ENCODE measurements at regions not wholly inside any gene's neighbourhood (a gene's known extent, or its start where the extent isn't known, plus 50 kb on each side); places are given as distances from the start of the nearest gene placed in this dataset.

DNA sequence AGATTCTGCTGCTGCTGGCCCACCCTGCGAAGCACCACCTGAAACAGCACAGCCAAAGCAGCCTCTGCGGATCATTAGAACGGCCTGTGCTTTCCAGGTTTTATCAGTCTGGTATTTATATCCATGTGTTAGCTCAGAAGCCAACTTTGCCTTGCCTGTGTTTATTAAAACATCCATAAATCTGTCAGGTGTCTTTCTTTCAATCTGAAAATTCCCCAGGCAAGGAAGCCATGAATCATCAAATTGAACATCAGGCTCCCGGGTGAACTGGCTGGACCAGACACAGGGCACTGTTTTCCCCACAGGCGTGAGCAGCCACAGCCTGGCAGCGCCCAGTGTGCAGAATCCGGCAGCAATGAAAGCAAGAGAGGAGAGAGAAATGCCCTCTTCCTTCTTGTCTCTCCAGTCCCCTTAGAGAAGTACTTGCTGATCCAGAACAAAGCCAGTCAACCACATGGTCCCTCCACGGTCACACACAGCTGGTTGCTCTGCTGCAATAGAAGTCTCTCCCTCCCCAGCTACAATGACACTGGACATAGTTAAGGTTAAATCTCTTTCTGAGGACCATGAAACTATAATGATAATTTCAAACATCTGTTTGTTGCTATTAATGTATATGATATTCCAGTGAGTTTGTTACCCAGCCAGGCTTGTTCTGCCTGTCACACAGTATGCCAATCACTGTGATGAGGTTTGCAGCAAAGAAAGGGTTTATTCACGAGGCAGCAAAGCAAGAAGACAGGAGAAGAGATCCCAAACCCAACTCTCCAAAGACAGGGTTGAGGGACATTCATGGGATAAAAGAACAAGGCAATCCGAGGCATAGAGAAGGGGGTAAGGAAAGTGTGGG is 212.1 kb upstream of the FMN2 start:
- no peak for DNase-seq (ENCODE audit: low read depth)

GRCh38 chr1:239882967-239883366 is 208.7 kb upstream of the FMN2 start:
- no peak for DNase-seq (ENCODE audit: low read depth)

DNA sequence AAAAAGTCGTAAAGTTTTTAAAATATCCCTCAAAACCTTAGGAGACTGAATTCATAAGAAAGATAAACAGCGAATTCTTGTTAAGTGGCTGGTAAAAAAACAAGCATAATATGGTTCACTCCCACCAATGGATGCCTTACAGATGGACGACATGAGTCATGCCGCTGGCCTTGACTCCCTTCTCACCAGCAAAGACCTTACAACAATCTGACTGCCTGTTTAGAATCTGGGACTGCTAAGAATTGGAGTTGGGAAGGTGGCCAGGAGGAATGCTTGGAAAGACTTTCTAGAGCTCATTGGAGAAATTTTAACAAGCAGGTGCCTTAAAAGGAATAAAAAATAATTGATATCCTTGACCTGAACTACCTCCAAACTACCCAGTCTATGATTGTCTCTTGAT is 206.9 kb upstream of the FMN2 start:
- DNase-seq (ENCODE audit: low read depth), result no peak

GRCh38 chr1:239886266-239886665 is 205.4 kb upstream of the FMN2 start:
- DNase-seq (ENCODE audit: low read depth), result no peak

- no peak for DNase-seq (ENCODE audit: low read depth)
Measured at GRCh38 chr1:239888639-239889038, 203.0 kb upstream of the FMN2 start.

GRCh38 chr1:239891621-239892358 is 199.9 kb upstream of the FMN2 start:
- DNase-seq (ENCODE audit: low read depth), result no peak

DNA sequence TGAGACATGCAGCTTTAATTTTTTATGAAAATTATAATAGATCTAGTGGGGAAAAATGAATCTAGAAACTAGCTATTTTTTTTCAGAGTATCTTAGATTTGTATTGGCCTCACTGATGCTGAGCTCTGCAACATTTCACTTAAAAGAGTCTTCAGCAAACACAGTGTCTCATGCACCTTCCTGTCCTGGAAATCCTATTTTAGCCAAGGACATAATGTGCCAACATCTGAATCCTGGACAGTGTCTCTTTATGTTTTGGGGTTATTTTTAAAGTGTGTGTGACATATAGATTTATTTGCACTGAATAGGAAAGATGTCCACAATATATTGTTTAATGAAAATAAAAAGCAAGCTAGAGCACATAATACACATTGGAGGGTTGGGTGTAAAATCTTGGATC is 199.1 kb upstream of the FMN2 start:
- no peak for DNase-seq (ENCODE audit: low read depth)

GRCh38 chr1:239893127-239893731 is 198.5 kb upstream of the FMN2 start:
- no peak for DNase-seq (ENCODE audit: low read depth)

- DNase-seq (ENCODE audit: low read depth), result no peak
Measured at GRCh38 chr1:239896569-239896968, 195.1 kb upstream of the FMN2 start.

DNA sequence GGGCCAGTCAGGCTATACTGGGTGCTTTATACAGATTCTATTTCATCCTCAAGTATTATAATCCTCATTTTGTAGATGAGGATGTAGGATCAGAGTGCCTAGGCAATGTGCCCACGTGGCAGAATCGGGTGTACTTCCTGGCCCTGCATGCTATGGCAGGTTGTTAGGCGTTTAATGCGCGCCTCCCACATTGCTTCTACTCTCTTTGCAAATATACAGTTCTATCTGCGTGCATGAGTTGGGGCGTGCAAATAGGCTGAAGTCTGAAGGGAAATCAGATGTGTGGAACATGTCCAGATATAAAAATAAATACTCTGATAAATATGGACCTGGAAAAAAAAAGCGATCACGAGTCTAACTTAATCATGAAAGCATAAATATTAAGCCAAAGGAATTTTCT is 194.7 kb upstream of the FMN2 start:
- DNase-seq (ENCODE audit: low read depth), result no peak

DNA sequence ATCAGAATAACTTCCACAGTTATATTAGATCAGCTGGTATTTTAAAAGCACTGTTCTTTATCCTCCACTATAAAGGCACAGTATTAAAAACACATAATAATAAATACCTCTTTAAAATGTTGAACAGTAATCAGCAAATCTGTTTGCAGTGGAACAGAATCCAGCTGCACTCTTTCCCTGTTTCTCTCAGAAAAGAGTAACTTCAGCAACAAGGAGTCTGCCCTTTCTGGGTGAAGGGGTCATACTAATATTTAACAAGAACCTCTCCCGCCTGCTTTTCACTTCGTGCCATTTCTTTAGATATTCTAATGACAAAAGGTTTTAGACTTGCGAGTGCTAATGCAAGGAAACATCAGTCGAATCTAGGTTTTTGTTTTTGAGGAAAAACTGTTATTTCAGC is 194.2 kb upstream of the FMN2 start:
- DNase-seq (ENCODE audit: low read depth), result no peak

DNA sequence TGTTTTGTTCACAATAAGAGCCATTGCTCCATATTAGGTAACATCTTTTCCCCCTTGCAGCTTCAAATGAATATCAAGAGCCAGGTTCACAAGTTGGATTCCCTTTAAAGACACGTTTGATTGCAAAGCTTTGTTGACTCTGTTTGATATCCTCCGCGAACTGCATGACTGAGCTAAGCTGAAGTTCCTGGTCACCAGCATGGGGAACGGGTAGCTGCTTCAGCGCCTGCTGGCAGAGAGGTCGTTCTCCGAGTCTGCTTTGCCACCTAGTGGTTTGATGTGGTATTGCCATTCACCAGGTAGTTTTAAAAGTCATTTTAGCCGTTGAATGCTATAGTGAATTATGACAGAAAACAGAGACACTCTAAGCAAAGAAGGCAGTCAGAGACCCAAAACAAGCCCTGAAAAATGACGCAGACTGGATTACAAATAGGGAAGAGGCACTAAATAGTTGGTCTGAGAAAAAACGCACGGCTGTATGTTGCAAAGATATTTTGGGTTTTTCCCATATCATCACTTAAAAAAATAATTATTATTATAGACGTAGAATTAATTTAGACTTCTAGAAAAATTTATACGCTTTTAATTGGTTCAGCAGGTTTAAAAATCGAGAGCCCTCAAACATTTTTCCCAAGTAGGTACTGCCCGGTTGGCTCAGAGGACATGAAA is 193.5 kb upstream of the FMN2 start:
- peak; percentile 45 for DNase-seq (ENCODE audit: low read depth)

DNA sequence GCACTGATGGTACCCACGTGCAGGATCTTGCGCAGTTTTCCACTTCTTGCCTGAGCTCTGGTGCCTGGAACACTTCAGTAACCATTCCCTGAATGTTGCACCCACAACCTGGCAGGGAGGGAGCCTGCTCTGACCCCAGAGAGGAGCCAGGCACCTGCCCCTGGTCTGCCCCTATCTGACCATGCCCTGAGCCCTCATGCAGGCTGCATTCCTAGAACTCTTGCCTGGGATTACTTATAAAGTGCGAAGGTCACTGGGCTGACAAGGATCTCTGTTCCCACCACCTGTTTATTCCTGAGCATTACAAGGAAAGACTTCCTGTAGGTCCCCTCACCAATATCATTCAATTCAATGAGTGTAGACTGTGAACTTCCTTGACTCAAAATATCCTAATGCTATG is 191.9 kb upstream of the FMN2 start:
- DNase-seq (ENCODE audit: low read depth), result no peak

GRCh38 chr1:239906394-239906793 is 185.3 kb upstream of the FMN2 start:
- DNase-seq (ENCODE audit: low read depth), result no peak

- no peak for DNase-seq (ENCODE audit: low read depth)
Measured at GRCh38 chr1:239909898-239910297, 181.8 kb upstream of the FMN2 start.

DNA sequence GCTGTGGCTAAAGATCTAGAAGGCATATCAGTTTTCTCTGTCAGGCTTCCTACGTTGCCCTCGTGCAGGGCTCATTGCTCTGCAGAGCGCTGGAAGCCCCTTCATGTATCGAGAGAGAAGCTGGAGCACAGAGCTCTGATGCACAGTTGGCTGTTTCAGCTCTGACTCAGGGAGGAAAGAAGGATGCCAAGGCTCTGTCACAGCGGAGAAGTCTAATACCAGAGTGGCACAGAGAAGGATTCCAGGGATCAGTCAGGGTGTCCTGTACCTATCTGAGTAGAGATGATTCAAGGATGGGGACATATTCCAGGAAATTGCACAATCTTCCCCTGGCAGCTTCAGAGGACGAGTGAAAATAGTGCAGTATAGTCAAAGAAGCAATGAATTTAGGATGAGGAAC is 179.2 kb upstream of the FMN2 start:
- DNase-seq (ENCODE audit: low read depth), result no peak

GRCh38 chr1:239913141-239913585 is 178.5 kb upstream of the FMN2 start:
- no peak for DNase-seq (ENCODE audit: low read depth)

- no peak for DNase-seq (ENCODE audit: low read depth)
Measured at GRCh38 chr1:239914751-239915231, 176.9 kb upstream of the FMN2 start.

GRCh38 chr1:239918634-239919033 is 173.0 kb upstream of the FMN2 start:
- DNase-seq (ENCODE audit: low read depth), result no peak

GRCh38 chr1:239920214-239920613 is 171.5 kb upstream of the FMN2 start:
- DNase-seq (ENCODE audit: low read depth), result no peak

DNA sequence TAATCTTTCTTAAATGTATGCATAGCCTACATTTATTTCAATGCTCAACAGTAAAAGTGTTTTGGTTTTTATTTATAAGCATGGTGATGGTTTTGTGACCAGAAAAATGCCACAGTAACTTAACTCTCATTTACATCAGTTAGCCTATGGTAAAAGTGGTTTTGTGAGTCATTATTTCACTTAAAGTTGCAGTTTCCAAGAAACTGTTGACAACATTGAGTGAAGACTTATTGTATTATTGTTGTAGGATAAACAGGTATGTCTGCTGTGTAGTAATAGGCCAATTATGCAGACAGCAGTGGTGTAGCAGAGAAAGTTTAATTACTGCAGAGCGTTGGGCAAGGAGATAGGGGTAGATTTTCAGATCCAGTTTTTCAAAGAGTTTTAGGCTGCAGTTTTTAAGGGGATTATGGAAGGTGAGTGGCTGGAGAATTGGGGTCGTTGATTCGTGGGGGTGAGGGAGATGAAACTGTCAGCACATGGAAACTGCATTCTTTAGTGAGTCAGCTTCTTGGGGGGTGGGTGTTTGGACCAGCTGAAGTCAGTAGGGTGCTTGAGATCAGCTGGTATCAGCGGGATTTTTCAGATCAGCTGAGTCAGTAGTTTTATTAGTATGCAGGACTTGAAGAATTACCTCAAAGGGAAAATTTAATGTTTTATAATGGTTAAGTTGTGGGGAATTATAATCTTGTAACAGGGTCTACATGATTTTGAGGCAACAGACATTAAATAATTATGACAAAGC is 168.7 kb upstream of the FMN2 start:
- no peak for DNase-seq (ENCODE audit: low read depth)

Data from stimulated activated CD8-positive, alpha-beta memory T cell treated with anti-CD3 and anti-CD28 coated beads, Interleukin-4, amount 100 ng/mL, for 24 hours (primary cell).